ENCODE measurements at regions not wholly inside any gene's neighbourhood (a gene's known extent, or its start where the extent isn't known, plus 50 kb on each side); places are given as distances from the start of the nearest gene placed in this dataset.
"Not testable (repeated sequence)": the region's sequence is repeated elsewhere in the genome, so short reads cannot be mapped to it uniquely, and the experiment has no call there.

DNA sequence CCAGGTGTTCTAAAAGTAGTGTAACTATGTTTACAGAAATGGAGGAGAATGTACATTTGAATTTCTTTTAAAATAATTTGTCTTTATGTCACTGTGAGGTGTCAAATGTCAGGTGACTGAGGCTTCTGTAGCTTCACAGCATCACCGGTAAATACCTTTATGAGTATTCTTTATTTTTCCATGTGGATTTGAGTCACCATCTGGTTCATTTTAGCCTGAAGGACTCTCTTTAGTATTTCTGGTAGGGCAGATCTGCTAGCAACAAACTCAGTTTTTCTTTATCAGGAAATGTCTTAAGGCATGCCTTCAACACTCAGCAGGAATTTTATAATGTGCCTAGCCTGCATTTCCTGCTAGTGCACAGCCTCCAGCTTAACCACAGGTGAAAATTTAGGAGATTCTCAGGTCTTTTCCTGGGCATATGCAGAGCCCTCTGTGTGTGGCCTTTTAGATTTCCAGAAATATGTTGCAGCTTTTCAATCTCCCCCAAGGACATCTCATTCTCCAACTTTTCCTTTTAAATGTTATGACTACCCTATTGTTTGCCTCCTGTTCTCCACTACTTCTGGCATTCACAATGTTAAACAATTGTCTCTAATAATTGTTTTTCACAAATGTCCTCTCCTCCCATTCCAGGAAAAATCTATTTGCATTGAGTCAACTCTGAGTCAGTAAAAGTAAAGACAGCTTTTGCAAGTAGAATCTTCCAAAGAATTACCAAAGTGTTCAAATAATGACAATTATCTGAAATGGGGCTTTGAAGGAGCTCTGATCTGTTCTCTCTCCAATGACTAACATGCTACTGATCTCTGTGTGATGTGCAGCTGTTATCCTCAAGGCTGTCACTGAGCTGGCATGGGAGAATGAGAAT is 239.4 kb upstream of the CPHXL start:
- ATAC-seq (replicated peaks), result no peak
- no peaks in the 10 kb centered on the region for H3K27me3 Mint-ChIP-seq
- H3K9me3 Mint-ChIP-seq, result no peaks in the 10 kb centered on the region
- H3K4me1 Mint-ChIP-seq, result no peaks in the 10 kb centered on the region
- H3K4me3 Mint-ChIP-seq, result no peak overlapping the region
- H3K27ac Mint-ChIP-seq, result no peak overlapping the region
- no peaks in the 10 kb centered on the region for H3K36me3 Mint-ChIP-seq (ENCODE audit: low read depth)

- H3K9me3 Mint-ChIP-seq; H3K27me3 Mint-ChIP-seq; H3K4me1 Mint-ChIP-seq; ATAC-seq (replicated peaks); H3K4me3 Mint-ChIP-seq; H3K36me3 Mint-ChIP-seq (ENCODE audit: low read depth); H3K27ac Mint-ChIP-seq: not testable (repeated sequence)
These were observed 242.8 kb upstream of the CPHXL start for GRCh38 chr16:75969120-75969519.

DNA sequence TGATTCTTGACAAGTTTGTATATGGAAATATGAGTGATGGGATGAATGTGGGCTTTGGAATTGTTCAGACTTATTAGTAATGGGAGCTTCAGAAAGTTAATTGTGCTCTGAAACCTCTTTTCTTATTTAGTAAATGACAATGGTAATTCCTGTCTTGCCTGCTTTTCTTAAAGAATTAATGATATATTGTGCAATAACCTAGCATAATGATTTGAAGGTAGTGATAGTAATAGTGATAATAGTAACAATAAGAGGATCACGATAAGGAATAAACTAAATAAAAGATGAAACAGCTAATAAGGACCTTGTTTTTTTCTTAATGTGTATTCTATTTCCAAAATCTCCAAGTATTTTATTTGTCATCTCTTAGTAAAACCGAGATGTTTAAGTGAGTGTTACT is 245.0 kb upstream of the CPHXL start:
- H3K4me1 Mint-ChIP-seq, result no peaks in the 10 kb centered on the region
- H3K36me3 Mint-ChIP-seq (ENCODE audit: low read depth), result no peaks in the 10 kb centered on the region
- peaks cover 3% of the 10 kb centered on the region for H3K9me3 Mint-ChIP-seq
- H3K27me3 Mint-ChIP-seq, result no peaks in the 10 kb centered on the region
- H3K27ac Mint-ChIP-seq, result no peak overlapping the region
- ATAC-seq (replicated peaks), result no peak
- H3K4me3 Mint-ChIP-seq, result no peak overlapping the region

- H3K27me3 Mint-ChIP-seq, result no peaks in the 10 kb centered on the region
- no peak overlapping the region for H3K4me3 Mint-ChIP-seq
- no peak overlapping the region for H3K27ac Mint-ChIP-seq
- H3K4me1 Mint-ChIP-seq, result no peaks in the 10 kb centered on the region
- peaks cover 3% of the 10 kb centered on the region for H3K9me3 Mint-ChIP-seq
- ATAC-seq (replicated peaks), result no peak
- no peaks in the 10 kb centered on the region for H3K36me3 Mint-ChIP-seq (ENCODE audit: low read depth)
These were observed 257.0 kb upstream of the CPHXL start for GRCh38 chr16:75983296-75983695.

DNA sequence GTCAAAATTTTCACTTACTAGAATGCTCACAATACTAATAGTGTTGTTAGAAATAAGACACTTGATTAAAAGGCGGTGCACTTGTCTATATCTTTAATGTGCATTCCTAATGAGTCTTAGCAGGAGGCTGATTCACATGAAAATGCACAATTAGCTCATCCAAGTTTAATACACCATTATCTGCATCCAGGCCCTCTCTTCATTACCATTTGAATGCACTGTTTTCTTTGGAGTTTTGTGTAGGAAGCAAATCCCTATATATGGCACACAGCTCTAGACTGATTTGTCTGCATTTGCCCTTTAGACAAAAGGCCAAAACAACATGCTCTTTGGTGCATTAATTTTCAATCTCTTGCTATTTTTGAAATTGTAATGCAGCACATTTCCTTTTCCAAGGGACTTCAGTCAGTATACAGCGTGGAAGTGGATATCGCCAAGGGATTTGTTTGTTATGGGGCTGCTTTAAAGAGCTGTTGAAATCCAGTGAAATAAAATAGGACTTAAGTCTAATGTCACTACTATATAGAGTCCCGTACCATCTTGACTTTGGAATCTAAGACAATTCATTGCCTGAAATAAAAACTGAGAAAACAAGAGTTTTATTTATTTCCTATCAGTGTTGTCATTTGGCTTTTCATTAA is 257.6 kb upstream of the CPHXL start:
- Mint-ChIP-seq H3K4me1 (no peaks in the 10 kb centered on the region), H3K27me3 (no peaks in the 10 kb centered on the region), H3K27ac (no peak overlapping the region), H3K9me3 (peaks cover 3% of the 10 kb centered on the region), H3K36me3 (ENCODE audit: low read depth) (no peaks in the 10 kb centered on the region), H3K4me3 (no peak overlapping the region)
- ATAC-seq (replicated peaks), result no peak

DNA sequence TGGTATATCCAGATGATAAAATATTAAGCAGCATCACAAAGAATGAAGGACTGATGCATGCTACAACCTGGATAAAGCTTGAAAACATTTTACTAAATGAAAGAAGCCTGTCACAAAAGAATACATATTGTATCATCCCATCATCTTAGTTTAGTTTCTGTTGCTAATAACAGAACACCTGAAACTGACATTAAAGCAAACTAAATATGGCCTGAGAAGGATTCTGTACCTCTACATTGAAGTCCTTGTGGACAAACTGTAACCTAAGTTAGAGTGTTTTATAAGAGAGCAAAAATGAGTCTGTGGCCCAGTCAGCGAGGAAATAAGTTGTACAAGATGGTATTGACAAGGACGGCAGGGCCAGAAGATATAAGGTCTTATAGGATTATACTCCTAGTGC is 261.0 kb upstream of the CPHXL start:
- Mint-ChIP-seq H3K27me3 (no peaks in the 10 kb centered on the region), H3K36me3 (ENCODE audit: low read depth) (no peaks in the 10 kb centered on the region), H3K4me1 (no peaks in the 10 kb centered on the region), H3K27ac (no peak overlapping the region), H3K9me3 (peaks cover 9% of the 10 kb centered on the region), H3K4me3 (no peak overlapping the region)
- ATAC-seq (replicated peaks), result no peak

DNA sequence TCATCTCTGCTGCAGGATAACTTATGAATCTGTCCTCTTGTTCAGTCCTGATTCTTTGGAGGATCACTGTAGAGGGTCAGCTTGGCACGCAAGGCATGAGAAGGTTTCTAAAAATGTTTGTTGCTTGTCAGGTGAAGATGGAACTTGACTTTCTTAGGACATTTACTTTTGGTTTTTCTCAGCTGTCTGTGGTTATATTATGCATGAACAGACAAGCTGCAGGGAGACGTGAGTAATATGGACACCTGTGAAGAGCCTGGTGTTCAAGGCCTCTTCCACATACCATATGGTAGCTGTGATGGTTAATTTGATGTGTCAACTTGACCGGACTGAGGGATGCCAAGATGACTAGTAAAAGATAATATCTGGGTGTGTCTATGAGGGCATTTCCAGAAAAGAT is 270.2 kb upstream of the CPHXL start:
- H3K9me3 Mint-ChIP-seq, result no peaks in the 10 kb centered on the region
- H3K27ac Mint-ChIP-seq, result no peak overlapping the region
- ATAC-seq (replicated peaks), result no peak
- no peak overlapping the region for H3K4me3 Mint-ChIP-seq
- H3K4me1 Mint-ChIP-seq, result no peaks in the 10 kb centered on the region
- H3K27me3 Mint-ChIP-seq, result no peaks in the 10 kb centered on the region
- H3K36me3 Mint-ChIP-seq (ENCODE audit: low read depth), result no peaks in the 10 kb centered on the region

GRCh38 chr16:75997606-75998005 is 271.3 kb upstream of the CPHXL start:
- H3K27me3 Mint-ChIP-seq, result no peaks in the 10 kb centered on the region
- H3K9me3 Mint-ChIP-seq, result no peaks in the 10 kb centered on the region
- ATAC-seq (replicated peaks), result no peak
- no peak overlapping the region for H3K4me3 Mint-ChIP-seq
- H3K36me3 Mint-ChIP-seq (ENCODE audit: low read depth), result no peaks in the 10 kb centered on the region
- H3K4me1 Mint-ChIP-seq, result no peaks in the 10 kb centered on the region
- no peak overlapping the region for H3K27ac Mint-ChIP-seq

- peaks cover 3% of the 10 kb centered on the region for H3K9me3 Mint-ChIP-seq
- H3K27ac Mint-ChIP-seq, result no peak overlapping the region
- H3K27me3 Mint-ChIP-seq, result no peaks in the 10 kb centered on the region
- H3K36me3 Mint-ChIP-seq (ENCODE audit: low read depth), result no peaks in the 10 kb centered on the region
- no peaks in the 10 kb centered on the region for H3K4me1 Mint-ChIP-seq
- no peak overlapping the region for H3K4me3 Mint-ChIP-seq
- no peak for ATAC-seq (replicated peaks)
These were observed 269.6 kb upstream of the CNTNAP4 start for GRCh38 chr16:76007645-76008044.

- no peaks in the 10 kb centered on the region for H3K27me3 Mint-ChIP-seq
- H3K4me3 Mint-ChIP-seq, result no peak overlapping the region
- H3K36me3 Mint-ChIP-seq (ENCODE audit: low read depth), result no peaks in the 10 kb centered on the region
- H3K4me1 Mint-ChIP-seq, result no peaks in the 10 kb centered on the region
- ATAC-seq (replicated peaks), result no peak
- H3K9me3 Mint-ChIP-seq, result peaks cover 5% of the 10 kb centered on the region
- no peak overlapping the region for H3K27ac Mint-ChIP-seq
These were observed 253.4 kb upstream of the CNTNAP4 start for GRCh38 chr16:76023835-76024234.

DNA sequence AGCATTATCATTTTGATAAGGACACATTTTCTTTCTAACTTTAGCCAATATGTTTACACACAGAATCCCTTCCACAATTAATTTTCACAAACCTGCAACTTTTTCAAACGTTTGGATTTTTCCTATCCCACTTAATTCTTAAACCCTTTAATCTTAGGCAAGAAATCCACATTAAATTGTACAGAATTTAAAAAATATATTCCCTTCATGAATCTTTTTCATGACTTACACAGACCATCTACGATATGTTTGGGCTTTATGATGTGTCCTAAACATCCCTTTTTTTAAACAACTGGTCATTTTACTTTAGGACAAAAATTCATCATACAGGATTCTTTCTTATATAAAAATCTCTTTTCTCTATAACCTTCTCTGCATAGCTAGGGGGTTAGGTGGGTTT is 241.5 kb upstream of the CNTNAP4 start:
- H3K27ac Mint-ChIP-seq, result no peak overlapping the region
- peaks cover 4% of the 10 kb centered on the region for H3K9me3 Mint-ChIP-seq
- H3K36me3 Mint-ChIP-seq (ENCODE audit: low read depth), result no peaks in the 10 kb centered on the region
- no peaks in the 10 kb centered on the region for H3K4me1 Mint-ChIP-seq
- H3K4me3 Mint-ChIP-seq, result no peak overlapping the region
- H3K27me3 Mint-ChIP-seq, result no peaks in the 10 kb centered on the region
- ATAC-seq (replicated peaks), result no peak

DNA sequence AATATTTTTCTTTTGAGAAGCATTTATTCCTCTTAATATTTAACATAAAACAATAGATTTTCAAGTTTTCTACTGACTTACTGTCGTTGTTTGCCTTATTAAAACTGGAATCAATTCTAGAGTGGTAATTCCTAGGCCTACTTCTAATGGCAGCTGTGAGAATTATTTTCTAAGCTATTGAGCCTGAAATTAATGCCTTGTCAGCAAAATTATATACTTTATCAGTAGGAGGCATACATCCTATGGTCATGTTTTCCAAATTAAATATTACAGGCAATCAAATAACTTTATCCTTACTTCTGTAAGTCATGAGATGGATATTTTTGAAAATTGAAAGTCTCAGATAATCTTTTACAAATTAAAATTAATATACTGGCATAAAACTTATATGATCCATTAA is 239.1 kb upstream of the CNTNAP4 start:
- Mint-ChIP-seq H3K4me1 (no peaks in the 10 kb centered on the region), H3K9me3 (peaks cover 4% of the 10 kb centered on the region)

GRCh38 chr16:76052725-76053124 is 224.5 kb upstream of the CNTNAP4 start:
- Mint-ChIP-seq H3K27me3 (no peaks in the 10 kb centered on the region), H3K4me1 (no peaks in the 10 kb centered on the region), H3K36me3 (ENCODE audit: low read depth) (no peaks in the 10 kb centered on the region), H3K9me3 (peaks cover 4% of the 10 kb centered on the region), H3K27ac (no peak overlapping the region), H3K4me3 (no peak overlapping the region)
- no peak for ATAC-seq (replicated peaks)

More for the DNA sequence above, 239.1 kb upstream of the CNTNAP4 start:
- Mint-ChIP-seq H3K27ac (no peak overlapping the region), H3K4me3 (no peak overlapping the region), H3K36me3 (ENCODE audit: low read depth) (no peaks in the 10 kb centered on the region), H3K27me3 (no peaks in the 10 kb centered on the region)
- ATAC-seq (replicated peaks), result no peak

DNA sequence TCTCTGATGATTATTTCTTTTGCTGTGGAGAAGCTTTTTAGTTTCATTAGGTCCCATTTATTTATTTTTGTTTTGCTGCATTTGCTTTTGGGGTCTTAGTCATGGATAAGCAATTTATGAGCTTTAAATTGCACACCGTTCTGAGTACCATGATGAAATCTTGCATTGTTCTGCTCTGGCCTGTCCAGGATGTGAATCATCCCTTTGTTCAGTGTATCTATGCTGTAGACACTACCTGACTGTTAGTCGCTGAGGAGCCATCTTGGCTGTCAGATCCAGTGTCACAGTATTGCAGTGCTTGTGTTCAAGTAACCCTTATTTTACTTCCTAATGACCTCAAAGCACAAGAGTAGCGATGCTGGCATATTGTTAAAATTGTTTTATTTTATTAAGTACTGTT is 218.0 kb upstream of the CNTNAP4 start:
- ATAC-seq (replicated peaks), result no peak
- Mint-ChIP-seq H3K36me3 (ENCODE audit: low read depth) (no peaks in the 10 kb centered on the region), H3K4me1 (no peaks in the 10 kb centered on the region)

DNA sequence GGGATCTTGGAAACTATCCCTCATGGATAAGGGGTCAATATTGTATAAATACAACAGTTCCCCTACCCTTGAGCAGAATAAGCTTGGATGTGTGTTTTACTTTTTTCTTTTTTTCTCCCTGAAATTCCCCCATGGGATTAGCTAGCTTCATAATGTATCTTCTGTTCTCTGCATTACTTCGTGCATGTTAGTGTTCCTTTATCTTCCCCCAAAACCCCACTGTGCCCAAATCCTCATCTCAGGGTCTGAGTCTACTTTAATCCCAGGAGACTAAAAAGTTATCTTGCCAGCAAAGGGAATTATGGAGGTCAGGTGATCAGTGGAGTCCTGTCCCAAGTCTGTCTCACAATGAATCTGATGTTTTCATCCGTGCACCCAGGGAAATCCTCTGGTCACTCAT is 217.5 kb upstream of the CNTNAP4 start:
- Mint-ChIP-seq H3K27ac (no peak overlapping the region), H3K9me3 (peaks cover 3% of the 10 kb centered on the region), H3K4me1 (no peaks in the 10 kb centered on the region), H3K4me3 (no peak overlapping the region), H3K27me3 (no peaks in the 10 kb centered on the region), H3K36me3 (ENCODE audit: low read depth) (no peaks in the 10 kb centered on the region)
- ATAC-seq (replicated peaks), result no peak

More for the DNA sequence above, 218.0 kb upstream of the CNTNAP4 start:
- Mint-ChIP-seq H3K4me3 (no peak overlapping the region), H3K9me3 (peaks cover 3% of the 10 kb centered on the region), H3K27me3 (no peaks in the 10 kb centered on the region), H3K27ac (no peak overlapping the region)

All from activated T-helper 17 cell treated with anti-CD3 and anti-CD28 coated beads, Interleukin-2, amount 50 U/mL, for 72 hours (primary cell).